Astrocyte (in vitro differentiated cells and primary cell): ENCODE measurements at regions not wholly inside any gene's neighbourhood (a gene's known extent, or its start where the extent isn't known, plus 50 kb on each side); places are given as distances from the start of the nearest gene placed in this dataset.

ENCODE experiments used
- DNase-seq: peaks from one replicate; pipeline ENCODE4 v3.0.0-alpha.2; 2010; ENCODE audit warnings: low read depth
- FAIRE-seq: peaks from 2 replicates; lab custom pipeline; 2011; peaks lifted over from hg19 to GRCh38; lab: Jason Lieb, UNC
- H2AFZ ChIP-seq: 2 replicates; pipeline ENCODE4 v1.6.0; 2012; ENCODE audit warnings: low read depth, low read length, inconsistent platforms
- H3K27ac ChIP-seq: 2 replicates; pipeline ENCODE4 v1.5.1; 2011; ENCODE audit warnings: low read depth, low read length, inconsistent platforms
- H3K27me3 ChIP-seq: 2 replicates; pipeline ENCODE4 v1.6.0; 2011; ENCODE audit warnings: low read length, inconsistent platforms; ENCODE audit not compliant: insufficient read depth
- H3K36me3 ChIP-seq: 2 replicates; pipeline ENCODE4 v1.5.1; 2011; ENCODE audit warnings: low read length, inconsistent platforms; ENCODE audit not compliant: insufficient read depth
- H3K4me1 ChIP-seq: 2 replicates; pipeline ENCODE4 v1.5.1; 2011; ENCODE audit warnings: low read length, inconsistent platforms; ENCODE audit not compliant: insufficient read depth
- H3K4me2 ChIP-seq: 2 replicates; pipeline ENCODE4 v1.6.0; 2012; ENCODE audit warnings: low read length, inconsistent platforms
- H3K4me3 ChIP-seq: 2 replicates; pipeline ENCODE4 v1.5.1; 2011; ENCODE audit warnings: low read depth, mild to moderate bottlenecking, low read length, inconsistent platforms; ENCODE audit not compliant: insufficient read depth
- H3K79me2 ChIP-seq: 2 replicates; pipeline ENCODE4 v1.6.0; 2012; ENCODE audit warnings: mild to moderate bottlenecking, low read length, inconsistent platforms; ENCODE audit not compliant: insufficient read depth
- H3K9ac ChIP-seq: 2 replicates; pipeline ENCODE4 v1.6.0; 2012; ENCODE audit warnings: mild to moderate bottlenecking, low read length, inconsistent platforms
- H3K9me3 ChIP-seq: 2 replicates; pipeline ENCODE4 v1.5.1; 2012; ENCODE audit warnings: low read depth, mild to moderate bottlenecking, low read length, inconsistent platforms; ENCODE audit not compliant: insufficient read depth
- H4K20me1 ChIP-seq: 2 replicates; pipeline ENCODE4 v1.6.0; 2012; ENCODE audit warnings: low read length, inconsistent platforms; ENCODE audit not compliant: insufficient read depth
- H3K27ac Mint-ChIP-seq: one replicate; pipeline ENCODE4 v1.8.0; 2021; ENCODE audit warnings: mild to moderate bottlenecking, mixed read lengths; ENCODE audit not compliant: unreplicated experiment
- H3K27me3 Mint-ChIP-seq: one replicate; pipeline ENCODE4 v1.8.0; 2021; ENCODE audit warnings: low read depth, mixed read lengths; ENCODE audit not compliant: unreplicated experiment
- H3K36me3 Mint-ChIP-seq: one replicate; pipeline ENCODE4 v1.8.0; 2021; ENCODE audit warnings: low read depth, mixed read lengths; ENCODE audit not compliant: unreplicated experiment
- H3K4me1 Mint-ChIP-seq: one replicate; pipeline ENCODE4 v1.8.0; 2021; ENCODE audit warnings: low read depth, mixed read lengths; ENCODE audit not compliant: unreplicated experiment
- H3K4me3 Mint-ChIP-seq: one replicate; pipeline ENCODE4 v1.8.0; 2021; ENCODE audit warnings: mild to moderate bottlenecking, moderate library complexity, mixed read lengths; ENCODE audit not compliant: unreplicated experiment
- H3K9me3 Mint-ChIP-seq: one replicate; pipeline ENCODE4 v1.8.0; 2021; ENCODE audit warnings: mild to moderate bottlenecking, mixed read lengths; ENCODE audit not compliant: unreplicated experiment
- CTCF ChIP-seq: IDR thresholded peaks from 2 replicates; pipeline ENCODE4 v1.5.1; 2011; ENCODE audit warnings: low read depth, mild to moderate bottlenecking, inconsistent platforms, low read length, moderate library complexity; ENCODE audit not compliant: insufficient read depth
- EZH2 ChIP-seq: IDR thresholded peaks from 2 replicates; pipeline ENCODE4 v1.6.1; 2012; ENCODE audit warnings: mild to moderate bottlenecking, low read length, inconsistent platforms; ENCODE audit not compliant: insufficient read depth

- no peaks in the 10 kb centered on the region for H4K20me1 ChIP-seq
- no peaks in the 10 kb centered on the region for H3K4me1 ChIP-seq
- Mint-ChIP-seq H3K27ac (no peak overlapping the region), H3K4me1 (no peaks in the 10 kb centered on the region), H3K9me3 (peaks cover 8% of the 10 kb centered on the region), H3K36me3 (no peaks in the 10 kb centered on the region), H3K4me3 (no peak overlapping the region), H3K27me3 (no peaks in the 10 kb centered on the region)
- no peak overlapping the region for H3K4me3 ChIP-seq
- no peak overlapping the region for H3K27ac ChIP-seq
- DNase-seq (no peak), FAIRE-seq (no peak)
- no peak overlapping the region for H2AFZ ChIP-seq
- no peak for TF ChIP-seq CTCF
- TF ChIP-seq EZH2: no peak
- no peak overlapping the region for H3K9ac ChIP-seq
- H3K36me3 ChIP-seq: no peaks in the 10 kb centered on the region
- H3K79me2 ChIP-seq: no peaks in the 10 kb centered on the region
- H3K9me3 ChIP-seq: no peaks in the 10 kb centered on the region
- H3K27me3 ChIP-seq: no peaks in the 10 kb centered on the region
- no peak overlapping the region for H3K4me2 ChIP-seq
These were observed 111.5 kb upstream of the KITLG start for GRCh38 chr12:88691811-88692210.

- H3K36me3 ChIP-seq: no peaks in the 10 kb centered on the region
- no peaks in the 10 kb centered on the region for H3K36me3 Mint-ChIP-seq
- TF ChIP-seq EZH2: no peak
- no peak for TF ChIP-seq CTCF
- no peak for FAIRE-seq
- no peaks in the 10 kb centered on the region for H3K9me3 Mint-ChIP-seq
- H3K4me1 ChIP-seq: no peaks in the 10 kb centered on the region
- H3K4me1 Mint-ChIP-seq: no peaks in the 10 kb centered on the region
- no peaks in the 10 kb centered on the region for H3K27me3 ChIP-seq
- no peaks in the 10 kb centered on the region for H3K9me3 ChIP-seq
- H3K27ac ChIP-seq: no peak overlapping the region
- no peak overlapping the region for H3K4me3 Mint-ChIP-seq
- H3K4me2 ChIP-seq: no peak overlapping the region
- no peaks in the 10 kb centered on the region for H3K79me2 ChIP-seq
- no peak overlapping the region for H3K4me3 ChIP-seq
- H2AFZ ChIP-seq: no peak overlapping the region
- no peaks in the 10 kb centered on the region for H3K27me3 Mint-ChIP-seq
- no peaks in the 10 kb centered on the region for H4K20me1 ChIP-seq
- no peak overlapping the region for H3K9ac ChIP-seq
- DNase-seq: no peak
- no peak overlapping the region for H3K27ac Mint-ChIP-seq
These were observed 104.3 kb upstream of the KITLG start for GRCh38 chr12:88684610-88685009.

DNA sequence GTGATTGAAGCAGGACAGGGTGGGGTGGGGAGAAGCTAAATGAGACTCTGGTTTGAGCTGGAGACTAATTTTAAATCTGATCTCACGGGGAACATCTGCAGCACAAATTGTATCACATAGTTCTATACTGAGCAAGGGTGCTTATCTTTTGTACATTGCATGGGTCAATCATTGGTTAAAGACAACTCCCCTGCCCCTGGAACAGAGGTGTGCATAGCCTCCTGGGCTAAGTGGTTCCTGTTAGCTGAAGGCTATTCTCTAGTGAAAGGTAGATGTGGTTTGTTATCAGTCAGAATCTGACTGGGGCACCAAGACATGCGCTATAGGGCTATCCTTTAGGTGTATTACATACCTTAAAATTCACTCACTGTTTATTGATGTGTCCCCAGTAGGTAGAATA is 103.9 kb upstream of the KITLG start:
- H3K4me3 ChIP-seq: no peak overlapping the region
- no peaks in the 10 kb centered on the region for H3K79me2 ChIP-seq
- Mint-ChIP-seq H3K36me3 (no peaks in the 10 kb centered on the region), H3K27ac (no peak overlapping the region), H3K9me3 (no peaks in the 10 kb centered on the region), H3K27me3 (no peaks in the 10 kb centered on the region), H3K4me1 (no peaks in the 10 kb centered on the region), H3K4me3 (no peak overlapping the region)
- no peaks in the 10 kb centered on the region for H3K4me1 ChIP-seq
- H3K27ac ChIP-seq: no peak overlapping the region
- H2AFZ ChIP-seq: no peak overlapping the region
- no peak overlapping the region for H3K9ac ChIP-seq
- TF ChIP-seq EZH2 (no peak), CTCF (no peak)
- H3K36me3 ChIP-seq: no peaks in the 10 kb centered on the region
- DNase-seq: no peak
- H4K20me1 ChIP-seq: no peaks in the 10 kb centered on the region
- H3K9me3 ChIP-seq: no peaks in the 10 kb centered on the region
- H3K27me3 ChIP-seq: no peaks in the 10 kb centered on the region
- FAIRE-seq: no peak
- no peak overlapping the region for H3K4me2 ChIP-seq
